Adrenal gland (tissue), 9 donors: ENCODE measurements at regions not wholly inside any gene's neighbourhood (a gene's known extent, or its start where the extent isn't known, plus 50 kb on each side); places are given as distances from the start of the nearest gene placed in this dataset.

Experiments used
- DNase-seq, 7 donors: peaks; one replicate each; pipeline ENCODE4 v3.0.0-alpha.2; 2019 to 2020
- H3K27ac ChIP-seq, 5 donors: fragments of 200-600 bp; sonication (generic) in 4 of 5; 1 replicate in 3 of 5; 2 replicates in 2 of 5; pipeline versions ENCODE4 v1.5.1 to v1.8.0; 2016 to 2020; ENCODE audit warnings: mild to moderate bottlenecking in 1 of 5
- H3K27me3 ChIP-seq: fragments of 200-600 bp; 2 replicates; pipeline ENCODE4 v1.8.0; 2021
- H3K36me3 ChIP-seq, 2 donors: fragments of 200-600 bp; replicated peaks in 1 of 2; 1 replicate in 1 of 2; 2 replicates in 1 of 2; pipeline versions ENCODE4 v1.5.1 to v1.8.0; 2018 to 2022
- H3K4me1 ChIP-seq, 2 donors: fragments of 200-600 bp; replicated peaks in 1 of 2; 1 replicate in 1 of 2; 2 replicates in 1 of 2; pipeline versions ENCODE4 v1.5.1 to v1.8.0; 2018 to 2021
- H3K4me3 ChIP-seq, 4 donors: fragments of 200-600 bp; sonication (generic) in 3 of 4; one replicate each; pipeline ENCODE4 v1.5.1; 2016 to 2018
- H3K9me3 ChIP-seq, 3 donors: fragments of 200-600 bp; sonication (generic) in 1 of 3; replicated peaks in 1 of 3; 1 replicate in 2 of 3; 2 replicates in 1 of 3; pipeline versions ENCODE4 v1.5.1 to v1.8.0; 2016 to 2021
- CTCF ChIP-seq, 6 experiments: fragments of 450-650 bp in 4 of 6; fragments of 200-600 bp in 2 of 6; sonication (generic) in 1 of 6; IDR thresholded peaks; 1 replicate in 5 of 6; 2 replicates in 1 of 6; pipeline versions ENCODE4 v1.5.1 to v1.8.0; 2016 to 2021; ENCODE audit warnings: antibody characterized with exemption in 6 of 6, mild to moderate bottlenecking in 2 of 6, moderate library complexity in 1 of 6
- POLR2A ChIP-seq, 2 donors: fragments of 450-650 bp; IDR thresholded peaks; one replicate each; pipeline ENCODE4 v1.6.1; 2017; ENCODE audit warnings: antibody characterized with exemption in 2 of 2, mild to moderate bottlenecking in 2 of 2, moderate library complexity in 1 of 2
- whole genome bisulfite sequencing, 4 donors: extraction: QIAGEN DNeasy Blood & Tissue Kit in 2 of 4; methylation state at CpG; one replicate each; pipeline versions ENCODE4 v1.1.5 to v1.1.7; 2013 to 2017; 5-methylcytosine and 5-hydroxymethylcytosine counted together
- intact Hi-C, 2 donors: fragments of 100-400 bp; cut with DNase I; formaldehyde crosslinking; loops; one replicate each; pipeline versions ENCODE4 v1.14.1 to v1.15.0; 2022 to 2023
- donor health status: healthy with polysubstance abuse.
- donor health status: Bipolar disorder and iron deficiency.
- donor health status: DM: yes; HTN: yes; CAD: no.
- donor health status: DM: no; HTN: no; CAD: no.
- donor health status: DM: no; HTN: no; CAD: no.

GRCh38 chrX:39834600-39834999 lies 263.2 kb downstream of the BCOR start:
- no peak for DNase-seq
- Histone ChIP-seq H3K27me3 (peaks cover 3% of the 10 kb centered on the region), H3K27ac (no peak overlapping the region), H3K4me1 (no peaks in the 10 kb centered on the region), H3K4me3 (no peak overlapping the region), H3K36me3 (no peaks in the 10 kb centered on the region), H3K9me3 (no peaks in the 10 kb centered on the region)
- intact Hi-C loops: no loop called here
- WGBS, 4 donors: 80 to 93% (median 87%) methylated on average over 2 to 3 of the region's 3 CpGs
- no peak for TF ChIP-seq POLR2A (IDR thresholded peaks at IDR 0.05)
- no peak for TF ChIP-seq CTCF (IDR thresholded peaks at IDR 0.05)

GRCh38 chrX:39835241-39835640 lies 262.5 kb downstream of the BCOR start:
- Histone ChIP-seq H3K4me1 (no peaks in the 10 kb centered on the region), H3K9me3 (no peaks in the 10 kb centered on the region), H3K27ac (no peak overlapping the region), H3K27me3 (peaks cover 3% of the 10 kb centered on the region), H3K4me3 (no peak overlapping the region), H3K36me3 (no peaks in the 10 kb centered on the region)
- no peak for DNase-seq
- intact Hi-C loops: no loop called here
- 89 to 94% (median 91%) methylated on average over 2 to 5 of the region's 5 CpGs for WGBS, 4 donors
- TF ChIP-seq POLR2A (IDR thresholded peaks at IDR 0.05) (no peak), CTCF (IDR thresholded peaks at IDR 0.05) (no peak)

GRCh38 chrX:39835776-39836175 lies 262.0 kb downstream of the BCOR start:
- H3K36me3 ChIP-seq: no peaks in the 10 kb centered on the region
- H3K4me3 ChIP-seq: no peak overlapping the region
- no peak for DNase-seq
- no peaks in the 10 kb centered on the region for H3K9me3 ChIP-seq
- H3K27ac ChIP-seq: no peak overlapping the region
- no peak for TF ChIP-seq CTCF (IDR thresholded peaks at IDR 0.05)
- TF ChIP-seq POLR2A (IDR thresholded peaks at IDR 0.05): no peak
- WGBS, 4 donors: 64 to 93% (median 85%) methylated on average over 1 of the region's 1 CpG
- intact Hi-C loops: no loop called here
- H3K27me3 ChIP-seq: peaks cover 3% of the 10 kb centered on the region
- no peaks in the 10 kb centered on the region for H3K4me1 ChIP-seq

- WGBS, 4 donors: 61 to 71% (median 65%) methylated on average over 3 to 8 of the region's 8 CpGs
- Histone ChIP-seq H3K4me3 (no peak overlapping the region), H3K9me3 (no peaks in the 10 kb centered on the region), H3K4me1 (no peaks in the 10 kb centered on the region), H3K27me3 (peaks cover 3% of the 10 kb centered on the region), H3K36me3 (no peaks in the 10 kb centered on the region), H3K27ac (no peak overlapping the region)
- peak in 2 of 7 donors; percentile 48 to 52 for DNase-seq
- TF ChIP-seq CTCF (IDR thresholded peaks at IDR 0.05): no peak
- TF ChIP-seq POLR2A (IDR thresholded peaks at IDR 0.05): no peak
- intact Hi-C loops: no loop called here
Measured at GRCh38 chrX:39836802-39837420, 260.8 kb downstream of the BCOR start.
